Sigmoid colon (tissue), 4 donors: ENCODE measurements at regions not wholly inside any gene's neighbourhood (a gene's known extent, or its start where the extent isn't known, plus 50 kb on each side); places are given as distances from the start of the nearest gene placed in this dataset.

ENCODE experiments used
- CTCF ChIP-seq, 4 experiments: fragments of 450-650 bp in 3 of 4; fragments of 200-600 bp in 1 of 4; IDR thresholded peaks; one replicate each; pipeline ENCODE4 v1.5.1; 2016 to 2019; ENCODE audit warnings: antibody characterized with exemption in 4 of 4, mild to moderate bottlenecking in 3 of 4, moderate library complexity in 2 of 4
- POLR2A ChIP-seq, 2 donors: fragments of 450-650 bp; IDR thresholded peaks; one replicate each; pipeline ENCODE4 v1.6.1; 2016; ENCODE audit warnings: antibody characterized with exemption in 2 of 2, mild to moderate bottlenecking in 2 of 2, moderate library complexity in 2 of 2
- POLR2AphosphoS5 ChIP-seq, 4 donors: sonication (generic); formaldehyde crosslinking; IDR thresholded peaks; one replicate each; pipeline ENCODE4 v1.6.1; 2017; ENCODE audit warnings: antibody characterized with exemption in 4 of 4

GRCh38 chr10:121322046-121322445 is 276.2 kb downstream of the FGFR2 start:
- no peak for TF ChIP-seq CTCF (IDR thresholded peaks at IDR 0.05)
- no peak for TF ChIP-seq POLR2A (IDR thresholded peaks at IDR 0.05)
- TF ChIP-seq POLR2AphosphoS5 (IDR thresholded peaks at IDR 0.05), result no peak
